ENCODE measurements at regions not wholly inside any gene's neighbourhood (a gene's known extent, or its start where the extent isn't known, plus 50 kb on each side); places are given as distances from the start of the nearest gene placed in this dataset.
"Not testable (repeated sequence)": the region's sequence is repeated elsewhere in the genome, so short reads cannot be mapped to it uniquely, and the experiment has no call there.

DNA sequence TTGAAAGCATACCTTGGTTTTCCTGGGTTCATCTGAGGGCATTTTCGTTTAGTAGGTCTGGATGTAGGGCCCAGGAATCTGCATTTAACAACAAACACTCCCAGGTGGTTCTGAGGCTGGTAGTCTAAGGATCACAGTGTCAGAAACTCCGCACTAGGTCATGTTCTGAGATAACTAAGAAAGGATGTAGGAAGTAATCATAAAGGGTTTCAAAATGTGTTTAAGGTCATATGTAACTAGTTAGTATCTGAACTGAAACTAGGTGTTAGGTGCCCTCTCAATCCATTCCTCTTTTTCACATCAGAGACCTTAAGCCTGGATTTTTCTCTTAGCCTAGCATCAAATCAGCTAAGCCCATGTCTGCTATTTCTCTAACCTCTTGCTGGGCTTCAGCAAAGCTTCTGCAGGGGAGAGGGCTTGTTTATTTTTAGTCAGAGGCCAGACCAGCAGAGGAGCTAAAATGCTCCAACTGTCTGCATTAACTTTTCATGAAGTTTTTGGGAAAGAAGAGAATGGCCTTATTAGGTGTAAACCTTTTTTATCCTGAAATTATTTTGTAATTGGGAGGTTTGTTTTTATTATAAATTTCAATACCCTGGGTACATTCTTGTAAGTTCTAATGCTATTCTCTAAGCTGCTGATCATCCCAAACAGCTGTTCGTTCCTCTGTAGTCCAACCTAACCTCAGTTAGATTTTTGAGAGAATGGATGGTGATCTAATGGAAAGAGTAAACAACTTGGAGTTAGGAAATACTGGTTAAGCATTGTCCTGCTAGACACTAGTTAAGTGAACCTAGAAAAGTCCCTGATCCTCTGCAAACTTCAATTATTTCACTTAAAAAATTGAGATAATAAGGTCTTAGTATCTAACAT is 262.8 kb upstream of the RFC3 start:
- no peak for DNase-seq (ENCODE audit: low read depth)

DNA sequence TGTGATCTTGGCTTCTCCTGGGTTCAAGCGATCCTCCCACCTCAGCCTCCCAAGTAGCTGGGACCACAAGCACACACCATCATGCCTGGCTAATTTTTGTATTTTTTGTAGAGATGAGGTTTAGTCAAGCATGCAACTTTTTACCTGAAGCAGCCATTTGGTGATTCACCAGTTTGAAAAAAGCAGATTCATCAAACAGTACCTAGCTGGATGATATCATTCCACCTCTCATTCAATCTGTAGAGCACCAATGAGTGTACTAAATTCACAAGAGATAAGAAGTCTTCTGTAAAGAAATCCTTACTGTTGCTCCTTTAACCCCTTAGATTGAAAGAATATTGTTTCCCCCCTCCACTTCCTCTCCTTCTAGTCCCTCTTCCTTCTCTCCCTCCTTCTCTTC is 261.1 kb upstream of the RFC3 start:
- no peak for DNase-seq (ENCODE audit: low read depth)

DNA sequence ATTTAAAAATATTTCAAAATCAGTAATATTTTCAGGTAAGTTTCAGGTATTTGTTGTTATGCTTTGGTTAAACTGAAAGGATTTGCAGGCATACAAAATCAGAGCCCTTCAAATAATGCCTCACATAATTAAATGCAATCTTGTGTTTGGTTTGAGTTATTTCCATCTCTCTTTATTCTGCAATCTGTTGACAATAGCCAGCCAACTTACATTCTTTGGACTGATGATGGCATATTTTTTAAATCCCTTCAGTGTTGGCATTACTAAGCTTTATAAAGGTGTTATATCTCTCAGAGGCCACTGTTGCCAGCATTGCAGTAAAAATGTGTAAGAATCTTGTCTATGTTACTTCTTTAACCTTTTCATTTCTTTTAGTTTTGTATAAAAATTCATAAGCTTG is 257.2 kb upstream of the RFC3 start:
- DNase-seq (ENCODE audit: low read depth): no peak

DNA sequence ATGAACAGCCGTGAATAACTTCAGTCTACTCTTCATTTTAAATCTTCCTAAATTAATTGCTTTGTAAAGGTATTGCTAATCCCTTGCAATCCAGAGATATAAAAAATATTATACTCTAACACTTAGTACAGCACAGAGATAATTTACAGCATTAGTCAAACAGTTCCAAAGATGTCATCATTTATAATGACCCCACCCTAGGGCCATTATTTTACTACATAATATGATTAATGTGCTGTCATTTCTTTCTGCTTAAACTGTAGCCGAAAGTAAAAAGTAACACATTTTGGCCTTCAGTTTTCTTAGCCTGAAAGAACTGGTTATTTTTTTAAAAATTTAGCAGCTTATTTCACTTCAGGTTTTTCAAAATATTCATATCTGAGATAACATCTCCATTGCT is 256.3 kb upstream of the RFC3 start:
- no peak for DNase-seq (ENCODE audit: low read depth)

DNA sequence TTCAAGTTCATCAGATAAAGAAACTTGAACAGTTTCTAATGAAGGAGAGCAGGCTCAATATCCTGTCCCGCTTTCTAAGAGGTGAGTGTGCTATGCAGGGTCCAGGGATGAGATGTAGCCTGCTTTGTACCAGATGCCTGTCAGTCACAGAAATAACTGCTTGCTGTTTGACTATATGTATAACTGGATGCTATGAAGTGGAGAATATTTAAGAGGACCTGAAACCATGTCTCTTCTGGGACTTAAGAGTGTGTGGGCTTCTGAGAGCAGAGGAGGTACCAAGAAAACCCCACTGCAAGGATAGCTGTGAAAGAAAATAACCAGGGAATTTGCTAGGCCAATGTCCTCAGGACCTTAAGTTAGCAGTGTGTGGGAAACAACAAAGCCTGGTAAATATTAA is 246.3 kb upstream of the RFC3 start:
- no peak for DNase-seq (ENCODE audit: low read depth)

DNA sequence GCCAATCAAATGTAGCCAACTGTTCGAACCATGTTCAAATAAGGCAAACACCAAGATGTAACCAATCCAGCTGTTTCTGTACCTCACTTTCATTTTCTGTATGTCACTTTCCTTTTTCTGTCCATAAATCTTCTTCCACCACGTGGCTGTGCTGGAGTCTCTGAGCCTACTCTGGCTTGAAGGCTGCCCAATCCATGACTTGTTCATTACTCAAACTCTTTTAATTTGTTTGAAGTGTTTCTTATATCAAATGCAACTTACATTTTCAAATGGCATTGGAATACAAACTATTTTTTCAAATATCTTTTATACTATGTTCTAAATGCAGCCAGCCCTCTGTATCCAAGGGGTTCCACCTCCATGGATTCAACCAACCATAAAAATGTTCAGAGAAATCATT is 245.6 kb upstream of the RFC3 start:
- not testable (repeated sequence) for DNase-seq (ENCODE audit: low read depth)

DNA sequence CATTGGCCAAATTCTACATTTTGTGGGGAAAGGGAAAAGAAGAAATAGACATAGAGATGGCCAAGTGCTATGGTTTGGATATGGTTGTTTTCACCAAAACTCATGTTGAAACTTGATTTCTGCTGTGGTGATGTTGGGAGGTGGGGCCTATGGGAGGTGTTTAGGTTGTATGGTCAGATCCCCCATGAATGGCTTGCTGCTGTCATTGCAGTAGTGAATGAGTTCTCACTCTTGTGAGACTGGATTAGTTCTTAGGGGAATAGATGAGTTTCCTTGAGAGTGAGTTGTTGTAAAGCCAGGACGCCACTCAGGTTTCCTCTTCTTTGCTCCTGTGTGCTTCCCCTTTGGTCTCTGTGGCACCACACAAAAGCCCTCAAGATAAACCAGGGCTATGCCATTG is 242.6 kb upstream of the RFC3 start:
- DNase-seq (ENCODE audit: low read depth): no peak

DNA sequence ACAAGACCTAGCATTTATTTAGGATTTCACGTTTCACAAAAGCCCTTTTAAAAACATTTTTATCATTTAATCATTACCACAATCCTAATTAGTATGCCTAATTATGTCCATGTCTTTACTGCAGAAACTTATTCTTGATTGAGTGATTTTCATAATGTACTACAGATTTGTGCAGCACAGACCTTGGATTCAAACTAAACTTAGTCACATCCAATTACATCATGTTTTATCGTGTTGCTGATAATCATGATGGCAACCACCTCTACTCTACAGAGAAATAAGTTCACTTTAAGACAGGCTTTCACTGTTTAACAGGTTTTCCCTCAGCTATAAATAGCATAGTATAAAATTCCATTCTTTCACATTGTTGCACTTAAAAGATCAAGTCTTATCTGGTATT is 240.9 kb upstream of the RFC3 start:
- no peak for DNase-seq (ENCODE audit: low read depth)

DNA sequence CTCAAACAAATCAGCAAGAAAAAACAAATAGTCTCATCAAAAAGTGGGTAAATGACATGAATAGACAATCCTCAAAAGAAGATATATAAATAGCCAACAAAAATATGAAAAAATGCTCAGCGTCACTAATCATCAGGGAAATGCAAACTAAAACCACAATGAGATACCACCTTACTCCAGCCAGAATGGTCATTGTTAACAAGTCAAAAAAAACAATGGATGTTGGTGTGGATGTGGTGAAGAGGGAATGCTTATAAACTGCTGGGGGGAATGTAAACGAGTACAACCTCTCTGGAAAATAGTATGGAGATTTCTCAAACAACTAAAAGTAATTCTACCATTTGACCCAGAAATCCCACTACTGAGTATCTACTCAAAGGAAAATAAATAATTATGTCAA is 239.2 kb upstream of the RFC3 start:
- DNase-seq (ENCODE audit: low read depth): no peak

DNA sequence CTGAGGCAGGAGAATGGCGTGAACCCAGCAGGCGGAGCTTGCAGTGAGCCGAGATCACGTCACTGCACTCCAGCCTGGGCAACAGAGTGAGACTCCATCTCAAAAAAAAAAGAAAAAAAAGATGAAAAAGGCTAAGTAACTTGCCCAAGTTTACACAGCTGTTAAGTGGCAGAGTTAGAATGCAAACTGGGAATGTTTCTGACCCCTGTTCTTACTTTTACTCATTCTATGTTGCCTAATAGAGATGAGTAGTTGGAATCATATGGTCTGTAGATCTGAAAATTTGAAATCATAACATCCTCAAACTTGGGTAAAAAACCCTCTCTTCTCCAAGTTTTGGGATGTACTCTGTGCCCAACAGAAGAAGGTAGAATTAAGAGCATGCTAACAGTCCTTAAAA is 235.8 kb upstream of the RFC3 start:
- DNase-seq (ENCODE audit: low read depth): no peak

DNA sequence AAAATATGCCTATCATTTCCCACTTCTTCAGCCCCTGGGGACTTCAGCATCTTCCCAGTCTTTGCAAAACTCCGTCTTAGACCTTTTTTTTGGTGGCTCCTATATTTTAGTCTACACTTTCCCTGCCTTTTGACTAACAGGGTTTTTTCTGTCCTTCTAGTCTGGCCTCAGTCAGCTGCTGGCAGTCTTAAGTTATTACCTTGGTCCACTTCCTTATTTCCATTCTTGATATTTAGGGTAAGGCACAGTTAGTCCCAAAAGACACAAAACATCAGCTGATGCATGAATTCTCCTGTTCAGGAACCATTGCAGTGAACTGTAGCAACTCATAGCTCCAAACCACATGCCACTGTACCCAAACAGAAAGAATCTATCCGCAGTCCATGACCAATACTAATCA is 234.6 kb upstream of the RFC3 start:
- DNase-seq (ENCODE audit: low read depth): no peak

DNA sequence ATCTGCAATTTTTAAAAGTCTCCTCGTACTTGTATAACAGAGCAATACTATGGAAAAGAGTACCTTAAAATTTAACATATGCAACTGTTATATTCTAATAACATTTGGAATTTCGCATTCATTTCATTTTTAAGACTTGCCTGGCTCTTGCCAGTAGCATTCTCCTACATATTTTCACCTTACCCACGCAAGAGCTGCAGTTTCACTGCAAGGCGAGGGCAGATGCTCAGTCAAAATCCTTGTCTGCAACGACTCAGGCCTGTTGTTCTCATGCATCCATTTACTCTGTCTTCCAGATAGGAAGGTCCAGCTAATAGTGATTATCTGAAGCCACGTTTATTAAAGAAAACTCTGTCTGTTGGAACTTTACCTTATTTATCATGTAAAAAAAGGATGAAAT is 227.0 kb upstream of the RFC3 start:
- DNase-seq (ENCODE audit: low read depth): no peak

DNA sequence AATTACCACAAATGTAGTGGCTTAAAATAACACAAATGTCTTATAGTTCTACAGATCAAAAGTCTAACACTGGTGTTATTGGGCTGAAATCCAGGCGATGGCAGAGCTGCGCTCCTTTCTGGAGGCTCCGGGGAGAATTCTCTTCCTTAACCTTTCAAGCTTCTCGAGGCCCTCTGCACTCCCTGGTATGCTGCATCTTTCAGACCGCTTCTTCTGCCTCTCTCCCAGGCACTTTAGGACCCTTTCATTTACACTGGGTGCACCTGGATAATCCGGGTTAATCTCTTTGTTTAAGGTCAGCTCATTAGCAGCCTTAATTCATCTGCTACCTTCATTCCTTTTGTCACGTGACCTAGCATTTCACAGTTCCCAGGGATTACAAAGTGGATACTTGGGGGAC is 211.3 kb upstream of the RFC3 start:
- DNase-seq (ENCODE audit: low read depth): no peak

DNA sequence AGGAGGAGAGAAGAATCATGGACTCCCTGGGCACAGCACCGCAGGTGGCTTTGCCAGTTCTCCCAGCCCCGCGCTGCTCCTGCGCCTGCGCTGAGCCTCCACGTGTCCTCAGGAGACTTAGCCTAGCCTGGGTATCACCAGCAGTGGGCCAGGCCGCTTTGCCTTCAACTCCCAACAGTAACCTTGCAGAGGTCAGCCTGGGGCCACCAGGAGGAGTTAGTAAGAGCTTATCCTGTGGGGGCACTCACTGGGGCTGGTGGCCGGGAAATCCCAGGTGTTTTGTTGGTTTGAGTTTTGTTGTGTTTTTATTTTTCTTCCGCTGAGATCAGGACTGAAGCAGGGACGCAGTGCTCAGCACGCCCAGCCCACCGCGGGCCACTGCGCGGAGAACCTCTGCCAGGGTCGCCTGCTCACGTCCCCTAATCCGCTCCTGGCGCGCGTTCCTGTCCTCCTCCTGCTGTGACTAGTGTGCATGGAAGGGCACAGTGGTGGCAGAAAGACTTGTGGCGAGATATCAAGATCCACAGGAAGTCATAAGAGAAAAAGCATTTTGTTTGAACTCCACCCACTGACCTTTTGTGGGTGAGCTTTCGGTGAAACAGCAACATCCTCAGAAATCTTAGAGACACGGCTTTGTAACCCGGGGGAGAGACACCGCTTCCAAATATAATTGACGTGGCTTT is 207.4 kb upstream of the RFC3 start:
- no peak for DNase-seq (ENCODE audit: low read depth)

DNA sequence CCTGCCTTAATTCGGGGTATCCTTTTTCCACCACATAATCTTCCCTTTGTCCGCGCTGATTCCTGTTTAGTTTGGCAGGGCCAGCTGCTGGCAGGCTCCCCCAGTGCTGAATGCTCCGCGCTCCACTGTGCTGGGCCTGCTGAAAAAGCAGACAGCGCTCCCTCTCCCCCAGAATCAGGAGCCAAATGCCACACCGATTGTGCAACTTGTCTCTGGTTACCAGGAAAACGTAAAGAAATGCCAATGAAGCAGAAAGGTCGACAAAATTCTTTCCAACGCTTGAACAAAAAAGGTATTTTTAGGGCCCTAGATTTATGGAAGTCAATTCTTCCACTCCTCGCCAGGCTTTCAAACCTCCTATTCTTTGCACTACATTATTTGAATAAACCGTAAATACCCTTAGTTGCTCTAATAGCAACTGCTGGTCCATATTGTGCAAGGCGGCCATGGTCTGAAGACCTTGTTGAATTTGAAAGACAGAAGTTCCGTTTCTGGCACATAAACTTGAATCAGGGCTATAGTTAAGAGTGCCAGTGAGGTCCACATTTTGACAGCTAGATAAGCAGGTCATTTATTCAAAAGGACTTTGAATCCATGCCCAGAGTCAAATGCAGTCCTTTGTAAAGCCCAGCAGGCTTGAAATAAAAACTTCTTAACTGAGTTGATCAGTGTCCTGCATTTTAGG is 206.7 kb upstream of the RFC3 start:
- peak; percentile 45 for DNase-seq (ENCODE audit: low read depth)

DNA sequence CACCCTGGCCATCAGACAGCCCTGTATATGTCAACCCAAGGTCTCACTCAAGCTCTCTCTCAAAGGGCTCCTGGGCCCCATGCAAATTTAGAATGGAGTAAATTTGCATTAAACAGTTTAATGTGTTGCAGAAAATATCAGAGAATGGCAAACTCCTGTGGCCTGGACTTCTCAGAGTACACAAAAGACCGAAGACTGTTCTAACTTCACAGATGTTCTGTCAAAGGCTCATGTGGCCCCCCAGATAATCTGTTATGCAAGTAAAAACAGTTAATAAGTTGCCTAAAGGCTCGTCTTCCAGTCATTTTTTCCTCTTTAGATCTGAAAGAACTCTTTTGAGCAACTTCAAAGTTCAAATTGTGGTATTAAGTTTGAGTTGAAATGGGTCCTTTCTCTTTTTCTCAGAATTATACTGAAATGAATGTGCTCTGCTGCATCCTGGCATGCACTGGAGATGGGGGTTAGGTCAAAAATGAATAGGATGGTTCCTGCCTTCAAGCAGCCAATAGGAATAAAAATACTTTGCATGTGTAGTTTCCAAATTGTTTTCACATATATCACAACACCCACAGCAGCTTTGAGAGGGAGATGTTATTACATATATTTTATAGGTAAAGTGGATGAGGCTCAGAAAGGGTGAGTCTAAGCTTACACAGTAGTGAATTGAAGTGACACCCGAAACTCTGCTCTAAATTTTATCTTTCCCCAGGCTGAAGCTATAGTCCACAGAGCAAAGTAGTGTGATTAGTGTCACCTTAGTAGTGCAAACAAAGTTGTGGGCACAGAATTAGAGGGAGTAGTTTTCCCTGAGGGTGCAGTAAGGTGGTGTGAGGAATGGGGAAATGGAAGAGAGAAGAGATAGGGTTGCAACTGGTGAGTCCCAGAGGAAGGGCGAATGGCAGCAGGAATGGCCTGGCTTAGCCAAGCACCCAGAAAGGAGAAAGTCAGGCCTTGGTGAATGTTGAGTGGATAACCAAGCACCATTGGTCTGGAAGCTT is 205.0 kb upstream of the RFC3 start:
- no peak for DNase-seq (ENCODE audit: low read depth)

DNA sequence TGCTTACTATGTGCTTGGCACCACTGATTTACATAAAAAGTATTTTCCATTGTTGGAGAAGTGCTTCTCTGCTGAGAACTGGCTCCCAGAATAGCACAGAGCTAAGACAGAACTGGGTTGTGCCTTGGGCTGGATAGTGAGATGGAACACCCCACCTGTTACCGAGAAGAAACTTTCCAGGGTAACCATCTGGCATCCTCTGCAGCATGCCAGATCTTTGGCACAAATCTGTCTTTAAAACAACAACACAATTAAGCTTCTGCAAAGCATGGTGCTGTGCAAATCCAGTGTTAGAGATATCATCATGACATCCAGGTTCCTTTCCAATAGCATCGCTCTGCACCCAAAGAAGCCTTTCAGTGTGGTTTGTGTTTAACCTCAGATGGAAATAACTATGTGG is 202.5 kb upstream of the RFC3 start:
- no peak for DNase-seq (ENCODE audit: low read depth)

DNA sequence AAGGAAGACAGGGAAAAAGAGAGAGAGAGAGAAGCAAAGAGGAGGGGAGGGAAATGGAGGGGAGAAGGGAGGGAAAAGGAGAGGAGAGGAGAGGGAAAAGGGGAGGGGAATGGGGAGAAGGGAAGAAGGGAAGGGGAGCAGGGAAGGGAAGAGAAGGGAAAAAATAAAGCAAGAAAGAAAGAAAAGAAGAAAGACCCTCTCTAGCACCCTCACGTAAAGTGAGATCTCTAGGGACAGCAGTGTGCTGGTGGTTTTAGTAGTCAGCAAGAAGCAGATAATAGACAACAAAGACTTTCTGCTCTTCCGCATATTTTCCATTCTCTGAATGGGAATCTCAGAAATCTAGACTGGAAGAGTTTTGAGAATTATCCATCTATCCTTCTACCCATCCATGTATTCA is 201.8 kb upstream of the RFC3 start:
- no peak for DNase-seq (ENCODE audit: low read depth)

DNA sequence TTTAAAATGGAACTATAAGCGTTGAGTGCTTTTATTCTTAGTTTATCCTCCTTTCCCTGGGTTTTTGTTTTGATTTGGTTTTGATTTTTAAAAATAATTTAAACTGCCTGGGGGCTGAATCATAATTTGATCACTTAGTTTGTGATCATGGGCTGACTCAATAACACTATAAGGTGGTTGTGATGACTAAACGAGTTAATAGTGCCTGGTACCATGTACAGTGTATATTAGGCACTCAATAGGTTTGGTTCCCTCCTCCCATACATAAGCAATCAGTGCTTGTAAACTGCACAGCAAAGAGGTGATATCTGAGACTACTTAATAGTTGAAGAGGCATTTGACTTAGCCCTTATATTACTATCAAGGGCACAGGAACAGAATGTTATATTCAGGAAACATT is 200.9 kb upstream of the RFC3 start:
- DNase-seq (ENCODE audit: low read depth): no peak

DNA sequence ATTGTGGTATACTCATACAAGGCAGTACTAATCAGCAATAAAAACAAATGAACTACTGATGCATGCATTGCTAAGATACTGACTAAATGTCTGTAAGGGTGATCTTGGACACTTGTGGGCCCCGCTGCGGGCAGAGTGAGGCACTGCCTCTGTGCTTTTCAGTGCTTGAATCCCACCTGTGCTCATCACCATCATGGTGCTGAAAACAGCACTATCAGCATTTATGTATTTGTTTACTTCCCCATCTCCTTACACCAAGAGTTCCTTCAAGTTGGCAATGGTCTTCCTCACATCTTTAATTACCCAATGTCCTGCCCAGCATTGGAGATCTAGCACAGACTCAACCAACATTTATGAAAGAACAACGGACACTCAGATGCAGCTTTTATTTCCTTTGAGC is 193.7 kb upstream of the RFC3 start:
- no peak for DNase-seq (ENCODE audit: low read depth)

DNA sequence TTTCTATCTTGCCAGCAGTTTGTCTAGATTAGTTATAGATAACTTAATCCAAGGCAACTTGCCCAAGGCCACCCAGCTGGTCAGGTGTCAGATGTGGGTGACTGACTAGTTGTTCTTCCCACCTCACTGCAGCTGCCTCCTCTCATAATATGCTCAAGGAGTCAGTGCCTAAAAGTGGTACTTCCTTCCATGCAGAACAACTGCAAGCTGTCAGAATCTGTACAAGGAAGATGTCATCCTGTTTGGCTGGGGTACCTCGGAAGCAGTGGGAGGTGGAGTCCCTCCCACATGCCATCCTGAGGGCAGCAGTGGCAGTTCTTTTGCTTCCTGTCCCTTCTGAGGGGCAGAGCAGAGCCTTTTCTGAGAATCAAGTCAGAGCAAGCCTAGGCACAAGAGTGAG is 193.2 kb upstream of the RFC3 start:
- DNase-seq (ENCODE audit: low read depth): no peak

DNA sequence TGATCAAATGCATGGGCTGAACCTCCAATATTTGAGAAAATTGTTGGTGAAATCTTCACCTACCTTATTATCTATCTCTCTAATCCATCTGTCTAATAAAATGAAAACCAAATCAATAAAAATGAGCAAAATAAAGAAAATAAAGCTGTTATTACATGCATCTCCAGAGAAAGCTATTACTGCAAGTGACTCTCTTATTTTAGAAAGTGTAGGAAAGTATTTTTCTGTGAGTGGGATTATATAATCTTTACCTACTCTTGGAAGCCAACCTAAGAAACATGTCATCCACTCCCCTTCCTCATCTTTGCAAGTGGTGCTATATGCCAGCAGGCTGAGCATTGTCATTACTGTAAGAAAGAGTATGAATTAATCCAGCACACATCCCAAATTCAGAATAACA is 191.5 kb upstream of the RFC3 start:
- no peak for DNase-seq (ENCODE audit: low read depth)
